COR-L47 (cell line): ENCODE measurements at regions not wholly inside any gene's neighbourhood (a gene's known extent, or its start where the extent isn't known, plus 50 kb on each side); places are given as distances from the start of the nearest gene placed in this dataset.
"Not testable (repeated sequence)": the region's sequence is repeated elsewhere in the genome, so short reads cannot be mapped to it uniquely, and the experiment has no call there.

Experiments
- DNase-seq: peaks from one replicate; lab custom pipeline; 2025; lab: John Stamatoyannopoulos, UW

- DNase-seq: no peak
Observed at GRCh38 chr1:43042773-43043457, 84.2 kb upstream of the SLC2A1 start.

DNA sequence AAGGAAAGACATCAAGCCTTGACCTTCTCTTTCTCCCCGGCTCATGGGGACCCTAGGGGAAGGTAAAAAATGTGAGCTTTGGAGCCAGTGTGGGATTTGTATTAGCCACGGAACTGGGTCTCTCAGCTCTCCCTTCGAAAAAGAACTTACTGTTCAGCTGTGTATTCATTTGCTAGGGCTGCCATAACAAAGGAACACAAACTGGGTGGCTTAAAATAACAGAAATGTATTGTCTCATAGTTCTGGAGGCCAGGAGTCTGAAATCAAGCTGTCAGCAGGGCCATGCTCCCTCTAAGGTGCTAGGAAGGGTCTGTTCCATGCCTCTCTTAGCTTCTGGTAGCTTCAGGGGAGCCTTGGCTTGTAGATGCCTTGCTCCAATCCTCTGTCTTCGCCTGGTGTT is 83.5 kb upstream of the SLC2A1 start:
- no peak for DNase-seq

- no peak for DNase-seq
Observed at GRCh38 chr1:43041591-43041990, 82.9 kb upstream of the SLC2A1 start.

GRCh38 chr1:43039228-43040055 is 80.8 kb upstream of the SLC2A1 start:
- DNase-seq: no peak

DNA sequence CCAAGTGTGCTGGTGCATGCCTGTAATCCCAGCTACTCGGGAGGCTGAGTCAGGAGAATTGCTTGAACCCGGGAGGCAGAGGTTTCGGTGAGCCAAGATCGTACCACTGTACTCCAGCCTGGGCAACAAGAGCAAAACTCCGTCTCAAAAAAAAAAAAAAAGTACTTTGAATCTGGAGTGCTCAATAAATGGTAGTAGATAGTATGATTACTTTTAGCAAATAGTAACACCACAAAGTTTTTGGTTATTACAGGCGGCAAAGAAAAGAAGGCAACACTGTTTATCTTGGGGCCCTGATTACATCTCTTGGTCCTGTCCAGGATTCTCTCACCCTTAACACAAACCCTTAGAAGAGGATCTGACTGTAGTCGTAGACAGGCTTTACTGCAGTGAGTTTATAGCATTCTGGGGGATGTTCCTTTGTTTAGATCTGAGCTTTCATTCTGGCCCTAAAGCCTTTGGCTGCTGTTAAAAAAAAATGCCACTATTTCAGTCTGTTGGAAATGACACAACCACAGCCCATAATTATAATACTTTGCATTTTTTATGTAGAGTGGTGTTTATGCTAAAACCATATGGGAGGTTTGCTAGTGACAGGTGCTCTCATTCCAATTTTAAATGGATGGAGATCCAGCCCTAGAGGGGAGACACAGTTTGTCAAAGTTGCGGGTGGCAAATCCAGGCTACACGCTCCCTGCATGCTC is 79.7 kb upstream of the SLC2A1 start:
- DNase-seq: no peak

DNA sequence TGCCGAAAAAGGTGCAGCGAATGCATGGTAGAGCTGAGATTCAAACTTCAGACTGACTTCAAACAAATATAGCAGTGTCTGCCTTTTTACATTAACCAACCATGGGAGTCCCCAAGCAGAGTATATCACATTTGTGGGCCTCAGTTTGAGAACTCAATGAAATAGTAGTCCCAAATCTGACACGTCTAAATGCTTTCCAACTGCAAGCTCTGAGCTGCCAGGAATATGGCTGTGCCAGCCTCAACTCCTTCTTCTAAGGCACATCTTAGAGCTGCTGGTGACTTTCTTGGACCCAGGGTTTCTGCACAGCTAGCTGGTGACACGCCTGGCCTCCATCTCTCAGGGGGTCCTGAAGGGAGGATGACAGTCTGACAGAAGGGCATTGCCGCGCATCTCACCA is 78.8 kb upstream of the SLC2A1 start:
- DNase-seq: no peak

GRCh38 chr1:43036932-43037331 is 78.3 kb upstream of the SLC2A1 start:
- no peak for DNase-seq

- DNase-seq: no peak
Observed at GRCh38 chr1:43035821-43036741, 77.4 kb upstream of the SLC2A1 start.

DNA sequence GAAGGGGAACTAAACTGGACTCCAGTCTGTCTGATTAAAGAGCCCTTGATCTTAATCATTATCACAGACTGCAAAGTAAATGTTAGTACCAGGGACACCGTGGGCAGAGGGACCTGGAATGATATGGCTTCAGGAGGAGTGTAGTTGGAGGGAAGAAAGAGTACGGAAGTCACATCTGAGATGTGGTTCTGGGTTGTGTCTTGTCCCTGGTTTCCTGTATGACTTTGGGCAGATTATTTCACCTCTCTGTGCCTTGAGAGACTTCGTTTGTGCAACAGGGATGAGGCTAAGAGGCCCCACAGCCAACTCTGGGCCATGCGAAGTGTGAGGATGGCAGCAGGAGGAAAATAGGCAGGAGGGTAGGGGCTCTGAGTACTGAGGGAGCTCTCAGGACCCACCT is 76.1 kb upstream of the SLC2A1 start:
- no peak for DNase-seq

DNA sequence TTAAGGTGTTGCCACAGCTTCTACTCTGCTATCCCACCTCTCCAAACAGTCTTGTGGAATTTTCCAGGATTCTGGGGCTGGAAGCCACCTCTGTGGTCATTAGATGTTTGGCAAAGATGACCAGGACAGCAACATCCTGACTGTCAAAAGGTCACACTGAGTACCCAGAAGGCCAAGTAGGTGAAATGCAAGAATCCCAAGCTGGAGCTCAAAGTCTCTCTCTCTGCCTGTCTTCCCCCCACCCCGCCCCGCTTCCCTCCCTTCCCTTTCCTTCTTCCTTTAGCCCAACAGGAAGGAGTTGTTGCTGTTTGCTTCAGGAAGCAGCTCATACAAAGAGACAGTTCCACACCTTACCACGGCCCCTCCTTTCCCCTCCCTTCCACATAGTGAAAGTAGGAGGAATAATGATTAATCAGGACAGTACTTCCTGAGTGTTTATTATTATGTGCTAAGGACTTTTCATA is 75.6 kb upstream of the SLC2A1 start:
- DNase-seq: no peak

DNA sequence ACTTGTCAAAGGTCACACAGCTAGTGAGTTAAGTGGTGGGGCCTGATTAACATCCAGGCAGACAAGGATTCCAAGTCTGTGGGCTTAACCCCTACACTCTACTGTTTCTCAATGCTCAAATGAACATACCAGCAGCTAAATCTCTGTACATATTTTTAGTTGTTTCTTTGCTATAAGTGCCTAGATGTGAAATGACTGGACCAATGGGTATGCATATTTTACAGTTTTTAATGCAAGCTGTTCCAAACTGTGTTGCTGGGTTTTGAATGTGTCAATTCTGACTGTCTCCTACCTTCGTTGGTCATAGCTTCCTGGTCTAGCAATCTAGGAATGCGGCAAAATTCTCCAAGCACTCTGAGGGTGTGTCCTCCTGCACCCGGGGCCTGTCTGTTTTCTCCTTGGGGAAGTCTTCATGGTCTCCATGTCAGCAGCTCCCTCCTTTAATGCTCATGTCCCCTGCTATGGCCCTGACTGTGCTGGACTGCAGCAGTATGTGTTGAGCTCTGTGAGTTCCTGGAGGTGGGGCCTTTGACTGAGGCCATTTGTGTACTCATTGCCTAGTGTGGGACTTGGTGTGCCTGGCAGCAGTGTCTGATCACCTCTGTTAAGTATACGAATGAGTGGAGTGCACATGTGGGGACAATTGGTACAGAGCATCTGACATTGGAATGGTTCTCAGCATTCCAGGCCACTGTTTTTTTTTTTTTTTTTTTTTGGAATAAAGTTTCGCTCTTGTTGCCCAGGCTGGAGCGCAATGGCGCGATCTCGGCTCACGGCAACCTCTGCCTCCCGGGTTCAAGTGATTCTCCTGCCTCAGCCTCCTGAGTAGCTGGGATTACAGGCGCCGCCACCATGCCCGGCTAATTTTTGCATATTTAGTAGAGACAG is 72.9 kb upstream of the SLC2A1 start:
- DNase-seq: no peak

DNA sequence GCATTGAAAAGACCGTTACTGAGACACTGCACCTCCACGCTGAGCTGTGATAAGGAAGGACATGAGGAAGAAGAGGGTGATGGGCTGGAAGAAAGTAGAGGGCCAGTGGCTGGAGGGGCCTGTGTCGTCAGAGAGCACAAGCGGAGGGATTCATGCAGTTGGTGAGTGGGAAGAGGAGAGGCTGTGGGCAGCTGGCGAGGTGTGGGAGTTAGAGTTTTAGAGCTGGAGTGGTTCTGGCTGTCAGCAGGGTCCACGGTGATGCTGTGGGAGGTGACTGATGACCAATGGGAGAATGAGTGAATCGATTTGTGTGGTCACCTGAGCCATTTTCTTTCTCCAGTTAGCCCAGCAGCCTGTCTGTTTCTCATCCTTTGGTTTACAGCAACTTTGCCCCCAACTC is 66.2 kb upstream of the SLC2A1 start:
- no peak for DNase-seq

GRCh38 chr1:43021547-43022474 is 63.1 kb upstream of the SLC2A1 start:
- DNase-seq: no peak

GRCh38 chr1:43019226-43019625 is 60.6 kb upstream of the SLC2A1 start:
- no peak for DNase-seq

DNA sequence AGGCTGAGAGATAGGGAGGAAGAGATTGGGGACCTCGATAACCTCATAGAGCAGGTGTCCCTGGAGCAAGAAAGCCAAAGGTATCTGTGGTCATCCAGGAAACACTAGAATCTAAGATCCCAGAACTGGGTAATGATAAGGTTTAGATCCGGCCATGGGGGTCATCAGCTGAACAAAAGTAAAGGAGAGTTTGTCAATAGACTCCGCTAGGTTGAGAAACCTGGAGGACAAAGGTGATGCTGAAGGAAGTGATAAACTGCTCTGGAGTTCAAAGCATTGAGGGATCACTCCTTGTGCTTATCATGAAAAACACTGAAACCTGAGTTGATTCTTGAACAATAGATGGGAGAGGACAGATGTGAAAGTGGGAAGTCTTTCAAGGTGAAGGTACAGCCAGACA is 59.5 kb upstream of the SLC2A1 start:
- no peak for DNase-seq

DNA sequence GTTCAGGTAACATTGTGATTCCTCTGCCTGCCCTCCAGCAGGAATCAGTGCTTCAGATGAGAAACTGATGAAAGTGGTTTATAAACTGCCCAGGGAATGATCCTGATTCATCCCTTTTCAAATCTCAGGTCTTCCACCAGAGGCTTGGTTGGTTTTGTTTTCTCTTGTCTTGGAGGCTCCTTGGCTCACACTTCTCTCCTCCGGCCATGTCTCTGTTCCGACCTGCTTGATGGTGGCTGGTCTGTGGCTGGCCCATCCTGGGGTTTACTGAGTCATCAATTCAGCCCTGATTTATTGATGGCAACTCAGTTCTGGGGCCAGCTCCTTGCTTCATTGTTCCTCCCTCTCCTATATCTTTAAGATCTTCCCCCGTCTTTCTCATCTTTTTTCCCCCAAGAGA is 56.6 kb upstream of the SLC2A1 start:
- DNase-seq: no peak

- not testable (repeated sequence) for DNase-seq
Observed at GRCh38 chr1:43014579-43014978, 55.9 kb upstream of the SLC2A1 start.

DNA sequence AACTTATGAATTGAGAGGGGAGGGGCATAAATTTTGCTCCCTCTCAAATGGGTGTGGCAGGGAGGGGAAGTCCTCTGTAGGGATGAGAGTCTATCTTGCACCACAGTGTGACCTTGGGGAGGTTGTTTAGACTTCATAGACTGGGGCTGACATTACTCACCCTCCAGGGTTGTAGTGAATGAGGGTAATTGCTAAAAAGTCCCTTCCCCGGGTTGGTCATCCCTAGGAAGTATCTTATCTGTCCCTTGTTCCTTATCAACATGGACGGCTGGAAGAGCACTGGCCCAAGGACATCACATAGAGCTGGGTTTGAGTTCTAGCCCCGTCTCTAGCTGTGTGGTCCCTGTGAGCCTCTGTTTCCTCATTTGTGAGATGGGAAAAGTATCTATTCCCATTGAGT is 52.4 kb upstream of the SLC2A1 start:
- no peak for DNase-seq

DNA sequence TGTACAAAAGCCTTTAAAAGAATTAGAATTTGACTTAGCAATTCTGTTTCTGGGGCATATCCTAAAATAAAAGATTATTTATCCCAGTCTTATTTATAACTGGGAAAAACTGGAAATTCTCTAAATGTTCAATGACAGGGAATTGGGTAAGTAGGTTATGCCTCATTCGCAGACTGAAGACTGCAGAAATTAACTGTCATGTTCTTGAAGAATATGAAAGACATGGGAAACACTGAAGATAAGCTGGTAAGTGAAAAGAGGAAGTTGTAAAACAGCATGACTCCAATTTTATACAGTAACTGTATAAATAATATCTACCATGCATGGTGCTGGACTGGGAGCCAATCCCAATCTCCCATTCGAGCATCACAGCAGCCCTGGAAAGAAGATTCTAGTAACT is 50.6 kb upstream of the SLC2A1 start:
- no peak for DNase-seq
